Gastrocnemius medialis (tissue), 4 donors: ENCODE measurements at regions not wholly inside any gene's neighbourhood (a gene's known extent, or its start where the extent isn't known, plus 50 kb on each side); places are given as distances from the start of the nearest gene placed in this dataset.

Experiments used
- ATAC-seq, 2 donors: fragments of 150-250 bp; one replicate each; pipeline ENCODE4 v1.9.1; 2016
- DNase-seq, 2 donors: peaks; one replicate each; pipeline ENCODE4 v3.0.0-alpha.2; 2019
- H3K27ac ChIP-seq, 4 donors: fragments of 200-600 bp; sonication (generic); 1 replicate in 1 of 4; 2 replicates in 3 of 4; pipeline ENCODE4 v1.5.1; 2016 to 2018; ENCODE audit warnings: mild to moderate bottlenecking in 2 of 4, moderate library complexity in 1 of 4
- H3K27me3 ChIP-seq, 3 donors: fragments of 200-600 bp; sonication (generic) in 2 of 3; 1 replicate in 1 of 3; 2 replicates in 2 of 3; pipeline versions ENCODE4 v1.5.1 to v1.6.0; 2016 to 2019; ENCODE audit warnings: mild to moderate bottlenecking in 1 of 3, moderate library complexity in 1 of 3
- H3K36me3 ChIP-seq, 2 donors: fragments of 200-600 bp; sonication (generic) in 1 of 2; one replicate each; pipeline ENCODE4 v1.5.1; 2017 to 2018
- H3K4me1 ChIP-seq, 2 donors: fragments of 200-600 bp; sonication (generic) in 1 of 2; one replicate each; pipeline ENCODE4 v1.5.1; 2016 to 2017; ENCODE audit warnings: mild to moderate bottlenecking in 2 of 2
- H3K4me3 ChIP-seq, 4 donors: fragments of 200-600 bp; sonication (generic) in 3 of 4; 1 replicate in 1 of 4; 2 replicates in 3 of 4; pipeline ENCODE4 v1.5.1; 2016 to 2019; ENCODE audit warnings: mild to moderate bottlenecking in 2 of 4
- H3K9me3 ChIP-seq, 3 donors: fragments of 200-600 bp; sonication (generic) in 2 of 3; 1 replicate in 1 of 3; 2 replicates in 2 of 3; pipeline ENCODE4 v1.5.1; 2016 to 2019
- POLR2A ChIP-seq, 2 donors: fragments of 450-650 bp; IDR thresholded peaks; one replicate each; pipeline ENCODE4 v1.6.1; 2017; ENCODE audit warnings: antibody characterized with exemption in 2 of 2, mild to moderate bottlenecking in 2 of 2, moderate library complexity in 2 of 2
- in situ Hi-C, 4 donors: fragments of 200-750 bp; cut with MboI; loops; one replicate each; pipeline versions ENCODE4 v1.15.0 to v1.8.0; 2017; ENCODE audit warnings: low sequenced_read_pairs in 4 of 4
- intact Hi-C: fragments of 100-400 bp; cut with DNase I; formaldehyde crosslinking; loops from one replicate; pipeline ENCODE4 v1.15.1; 2023; ENCODE audit warnings: low total_unique reads
- TF ChIP-seq, protein P1 (sequence below), 5 experiments: fragments of 450-650 bp in 3 of 5; fragments of 200-600 bp in 2 of 5; sonication (generic) in 2 of 5; IDR thresholded peaks in 4 of 5; conservative IDR thresholded peaks in 1 of 5; 1 replicate in 4 of 5; 2 replicates in 1 of 5; pipeline ENCODE4 v1.5.1; 2016 to 2019; ENCODE audit warnings: antibody characterized with exemption in 5 of 5, mild to moderate bottlenecking in 3 of 5, moderate library complexity in 3 of 5

- TF ChIP-seq, protein P1, sequence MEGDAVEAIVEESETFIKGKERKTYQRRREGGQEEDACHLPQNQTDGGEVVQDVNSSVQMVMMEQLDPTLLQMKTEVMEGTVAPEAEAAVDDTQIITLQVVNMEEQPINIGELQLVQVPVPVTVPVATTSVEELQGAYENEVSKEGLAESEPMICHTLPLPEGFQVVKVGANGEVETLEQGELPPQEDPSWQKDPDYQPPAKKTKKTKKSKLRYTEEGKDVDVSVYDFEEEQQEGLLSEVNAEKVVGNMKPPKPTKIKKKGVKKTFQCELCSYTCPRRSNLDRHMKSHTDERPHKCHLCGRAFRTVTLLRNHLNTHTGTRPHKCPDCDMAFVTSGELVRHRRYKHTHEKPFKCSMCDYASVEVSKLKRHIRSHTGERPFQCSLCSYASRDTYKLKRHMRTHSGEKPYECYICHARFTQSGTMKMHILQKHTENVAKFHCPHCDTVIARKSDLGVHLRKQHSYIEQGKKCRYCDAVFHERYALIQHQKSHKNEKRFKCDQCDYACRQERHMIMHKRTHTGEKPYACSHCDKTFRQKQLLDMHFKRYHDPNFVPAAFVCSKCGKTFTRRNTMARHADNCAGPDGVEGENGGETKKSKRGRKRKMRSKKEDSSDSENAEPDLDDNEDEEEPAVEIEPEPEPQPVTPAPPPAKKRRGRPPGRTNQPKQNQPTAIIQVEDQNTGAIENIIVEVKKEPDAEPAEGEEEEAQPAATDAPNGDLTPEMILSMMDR (IDR thresholded peaks at IDR 0.05 in 4 of 5, conservative IDR thresholded peaks at IDR 0.05 in 1 of 5), result no peak
- TF ChIP-seq POLR2A (IDR thresholded peaks at IDR 0.05), result no peak
- ATAC-seq (no peak), DNase-seq (no peak)
- no peaks in the 10 kb centered on the region for H3K9me3 ChIP-seq
- no peaks in the 10 kb centered on the region for H3K27me3 ChIP-seq
- no peak overlapping the region for H3K4me3 ChIP-seq
- intact Hi-C loops (no loop called here), in situ Hi-C loops (no loop called here)
- no peaks in the 10 kb centered on the region for H3K36me3 ChIP-seq
- no peak overlapping the region for H3K27ac ChIP-seq
- peaks cover 4 to 12% of the 10 kb centered on the region in 2 donors for H3K4me1 ChIP-seq
Measured at GRCh38 chr2:217206016-217206725, 346.3 kb upstream of the TNP1 start.

- no peak overlapping the region for H3K27ac ChIP-seq
- H3K27me3 ChIP-seq, result no peaks in the 10 kb centered on the region
- H3K9me3 ChIP-seq, result no peaks in the 10 kb centered on the region
- intact Hi-C loops, result no loop called here
- no peak for ATAC-seq
- no peak for DNase-seq
- H3K4me3 ChIP-seq, result no peak overlapping the region
- in situ Hi-C loops, result no loop called here
- TF ChIP-seq, protein P1 (IDR thresholded peaks at IDR 0.05 in 4 of 5, conservative IDR thresholded peaks at IDR 0.05 in 1 of 5), result no peak
- no peak for TF ChIP-seq POLR2A (IDR thresholded peaks at IDR 0.05)
- H3K4me1 ChIP-seq, result peaks cover 4 to 12% of the 10 kb centered on the region in 2 donors
- no peaks in the 10 kb centered on the region for H3K36me3 ChIP-seq
Measured at GRCh38 chr2:217204358-217204757, 344.5 kb upstream of the TNP1 start.

GRCh38 chr2:217203086-217203485, 343.2 kb upstream of the TNP1 start:
- intact Hi-C loops (no loop called here), in situ Hi-C loops (no loop called here)
- H3K4me3 ChIP-seq, result no peak overlapping the region
- no peak overlapping the region for H3K27ac ChIP-seq
- DNase-seq, result no peak
- TF ChIP-seq POLR2A (IDR thresholded peaks at IDR 0.05), result no peak
- TF ChIP-seq, protein P1 (IDR thresholded peaks at IDR 0.05 in 4 of 5, conservative IDR thresholded peaks at IDR 0.05 in 1 of 5), result no peak
- H3K36me3 ChIP-seq, result no peaks in the 10 kb centered on the region
- no peaks in the 10 kb centered on the region for H3K27me3 ChIP-seq
- no peak for ATAC-seq
- H3K9me3 ChIP-seq, result no peaks in the 10 kb centered on the region
- peaks cover 4 to 12% of the 10 kb centered on the region in 2 donors for H3K4me1 ChIP-seq

DNA sequence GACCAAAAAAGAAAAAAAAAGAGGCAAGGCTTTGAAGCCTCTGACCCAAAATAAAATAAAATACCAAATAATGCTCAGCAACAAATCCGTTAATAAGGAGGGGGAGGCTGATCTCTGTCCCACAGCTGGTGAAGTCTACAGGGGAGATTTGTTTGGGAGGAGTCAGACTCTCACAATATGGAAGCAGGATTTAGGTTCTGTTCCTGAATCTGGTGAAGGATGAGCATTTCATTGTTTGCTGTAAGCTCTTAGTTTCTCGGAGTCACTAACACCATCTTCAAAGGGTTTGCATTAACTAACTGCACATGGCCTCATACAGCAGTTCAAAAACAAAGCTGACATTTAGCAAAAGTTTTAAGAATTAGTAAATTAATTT, 339.4 kb upstream of the TNP1 start:
- no peak overlapping the region for H3K4me3 ChIP-seq
- no peaks in the 10 kb centered on the region for H3K27me3 ChIP-seq
- intact Hi-C loops, result no loop called here
- DNase-seq (no peak), ATAC-seq (no peak)
- H3K9me3 ChIP-seq, result no peaks in the 10 kb centered on the region
- no peaks in the 10 kb centered on the region for H3K4me1 ChIP-seq
- no peaks in the 10 kb centered on the region for H3K36me3 ChIP-seq
- in situ Hi-C loops, result loop anchor here in 1 of 4 donors (25.0 kb wide), 1 partner anchor 313 kb away; no protein-coding TSS in a partner anchor
- TF ChIP-seq, protein P1 (IDR thresholded peaks at IDR 0.05 in 4 of 5, conservative IDR thresholded peaks at IDR 0.05 in 1 of 5), result no peak
- TF ChIP-seq POLR2A (IDR thresholded peaks at IDR 0.05), result no peak
- H3K27ac ChIP-seq, result no peak overlapping the region
